ENCODE measurements at regions not wholly inside any gene's neighbourhood (a gene's known extent, or its start where the extent isn't known, plus 50 kb on each side); places are given as distances from the start of the nearest gene placed in this dataset.

DNA sequence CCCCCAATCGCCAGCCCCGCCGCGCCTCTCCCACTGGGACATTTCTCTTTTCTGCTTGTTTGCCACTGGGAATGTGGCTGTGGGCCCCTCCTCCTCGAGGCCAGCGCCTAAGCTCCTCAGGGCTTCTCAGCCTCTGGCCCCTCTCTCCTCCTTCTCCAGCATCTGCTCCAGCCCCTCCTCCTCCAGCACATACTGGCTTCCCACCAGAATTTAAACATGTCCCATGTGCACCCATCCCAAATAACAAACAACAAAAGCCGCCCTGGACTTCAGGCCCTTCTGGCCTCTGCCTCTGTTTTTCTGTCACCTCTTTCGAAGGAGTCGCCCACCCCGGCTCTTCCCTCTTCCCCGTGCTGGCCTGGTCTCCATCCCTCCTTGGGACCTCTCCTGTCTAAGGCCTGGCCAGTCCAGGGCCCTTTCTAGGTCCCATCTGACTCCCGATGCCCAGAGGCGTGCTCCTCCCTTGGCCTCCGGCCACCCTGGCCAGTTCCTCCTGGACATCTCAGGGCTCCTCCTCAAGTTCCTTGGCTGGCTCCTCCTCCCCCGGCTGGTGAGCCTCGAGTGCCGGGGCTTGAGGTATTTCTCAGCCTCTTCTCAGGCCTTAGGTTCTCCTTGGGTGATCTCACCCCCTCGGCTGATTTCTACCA, 94.6 kb upstream of the SLC6A6 start:
- POLR2A ChIA-PET: no interaction called here
- Histone ChIP-seq H3K9ac (replicated peaks; ENCODE audit: extremely low read depth, insufficient read depth, low read length) (no peak overlapping the region), H3K9me3 (replicated peaks; ENCODE audit: control insufficient read depth, insufficient read depth, low read length) (no peaks in the 10 kb centered on the region), H3K4me1 (ENCODE audit: control insufficient read depth, extremely low read depth, insufficient read depth, low read length) (no peaks in the 10 kb centered on the region), H2AFZ (ENCODE audit: low read depth, low read length) (no peak overlapping the region), H3K27ac (ENCODE audit: insufficient read depth, low read depth, low read length) (no peak overlapping the region), H3K79me2 (ENCODE audit: control insufficient read depth, insufficient read depth, low read length) (no peaks in the 10 kb centered on the region), H3K4me3 (replicated peaks in 1 of 3; ENCODE audit: insufficient read depth in 1 of 3, low read depth in 1 of 3, low read length in 3 of 3) (no peak overlapping the region), H3K36me3 (ENCODE audit: control insufficient read depth in 2 of 2, extremely low read depth in 1 of 2, insufficient read depth in 2 of 2, low read length in 2 of 2) (no peaks in the 10 kb centered on the region), H3K4me2 (ENCODE audit: insufficient read depth, low read length) (no peak overlapping the region), H3K27me3 (ENCODE audit: control insufficient read depth in 2 of 2, insufficient read depth in 2 of 2, low read length in 2 of 2) (peaks cover 0 to 4% of the 10 kb centered on the region in 2 experiments), H4K20me1 (replicated peaks; ENCODE audit: control insufficient read depth, extremely low read depth, insufficient read depth, low read length) (no peaks in the 10 kb centered on the region), H3K9me1 (replicated peaks; ENCODE audit: control insufficient read depth, extremely low read depth, insufficient read depth, low read length) (no peaks in the 10 kb centered on the region)
- DNase-seq (ENCODE audit: low read depth, low spot score) (no peak), FAIRE-seq (no peak)
- intact Hi-C loops (cut with micrococcal nuclease): no loop called here
- BruUV-seq (replicated peaks): no TSS peak
- TF ChIP-seq CTCF (IDR thresholded peaks at IDR 0.05; ENCODE audit: extremely low read depth in 1 of 2, insufficient read depth in 1 of 2, low read depth in 1 of 2, low read length in 2 of 2) (no peak), EZH2 (IDR thresholded peaks at IDR 0.05; ENCODE audit: borderline replicate concordance, low read depth, low read length, severe bottlenecking) (no peak), POLR2AphosphoS5 (IDR thresholded peaks at IDR 0.05; ENCODE audit: insufficient read depth, low read depth, low read length) (no peak), MAX (IDR thresholded peaks at IDR 0.05; ENCODE audit: insufficient read depth, insufficient read length) (no peak), POLR2A (IDR thresholded peaks at IDR 0.05; ENCODE audit: low read depth, low read length) (no peak), GATA2 (IDR thresholded peaks at IDR 0.05; ENCODE audit: insufficient read depth, insufficient read length, low read depth, low read length) (no peak), FOS (IDR thresholded peaks at IDR 0.05; ENCODE audit: borderline replicate concordance, insufficient read depth, low read length) (no peak), MYC (IDR thresholded peaks at IDR 0.05; ENCODE audit: low read depth, low read length) (no peak), JUN (IDR thresholded peaks at IDR 0.05; ENCODE audit: borderline replicate concordance, insufficient read depth, insufficient read length, low read depth) (no peak)
- dilution Hi-C loops (cut with MboI; ENCODE audit: extremely low pct_ligation_motif_present, low sequenced_read_pairs): no loop called here
- CTCF ChIA-PET: no interaction called here
